ENCODE measurements at regions not wholly inside any gene's neighbourhood (a gene's known extent, or its start where the extent isn't known, plus 50 kb on each side); places are given as distances from the start of the nearest gene placed in this dataset.

DNA sequence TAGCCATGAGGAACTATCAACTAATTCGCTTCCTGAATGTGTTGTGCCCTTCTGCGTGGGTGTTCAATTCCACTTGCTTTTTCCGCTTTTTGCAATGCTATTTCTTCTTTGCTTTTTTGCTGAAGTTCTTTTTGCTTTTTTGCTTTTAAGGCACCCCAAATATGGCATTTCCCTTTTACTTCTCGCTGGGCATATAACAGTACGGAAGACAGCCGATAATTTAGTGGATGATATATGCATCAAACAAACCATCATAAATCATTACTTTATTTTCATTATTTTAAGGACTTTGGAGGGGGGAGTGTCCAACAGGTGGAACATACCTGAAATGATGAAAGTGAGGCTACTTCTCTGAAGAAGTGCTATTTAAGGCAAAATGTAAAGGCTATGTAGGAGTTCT, 277.0 kb upstream of the MTPN start:
- intact Hi-C loops (cut with DNase I; ENCODE audit: low total_unique reads) (no loop called here), in situ Hi-C loops (cut with MboI; ENCODE audit: low sequenced_read_pairs in 4 of 4) (no loop called here)
- Histone ChIP-seq H3K9me3 (no peaks in the 10 kb centered on the region), H3K4me1 (no peaks in the 10 kb centered on the region), H3K27me3 (no peaks in the 10 kb centered on the region), H3K4me3 (no peak overlapping the region), H3K27ac (no peak overlapping the region), H3K36me3 (no peaks in the 10 kb centered on the region)
- no peak for ATAC-seq
- TF ChIP-seq, protein P1, sequence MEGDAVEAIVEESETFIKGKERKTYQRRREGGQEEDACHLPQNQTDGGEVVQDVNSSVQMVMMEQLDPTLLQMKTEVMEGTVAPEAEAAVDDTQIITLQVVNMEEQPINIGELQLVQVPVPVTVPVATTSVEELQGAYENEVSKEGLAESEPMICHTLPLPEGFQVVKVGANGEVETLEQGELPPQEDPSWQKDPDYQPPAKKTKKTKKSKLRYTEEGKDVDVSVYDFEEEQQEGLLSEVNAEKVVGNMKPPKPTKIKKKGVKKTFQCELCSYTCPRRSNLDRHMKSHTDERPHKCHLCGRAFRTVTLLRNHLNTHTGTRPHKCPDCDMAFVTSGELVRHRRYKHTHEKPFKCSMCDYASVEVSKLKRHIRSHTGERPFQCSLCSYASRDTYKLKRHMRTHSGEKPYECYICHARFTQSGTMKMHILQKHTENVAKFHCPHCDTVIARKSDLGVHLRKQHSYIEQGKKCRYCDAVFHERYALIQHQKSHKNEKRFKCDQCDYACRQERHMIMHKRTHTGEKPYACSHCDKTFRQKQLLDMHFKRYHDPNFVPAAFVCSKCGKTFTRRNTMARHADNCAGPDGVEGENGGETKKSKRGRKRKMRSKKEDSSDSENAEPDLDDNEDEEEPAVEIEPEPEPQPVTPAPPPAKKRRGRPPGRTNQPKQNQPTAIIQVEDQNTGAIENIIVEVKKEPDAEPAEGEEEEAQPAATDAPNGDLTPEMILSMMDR (IDR thresholded peaks at IDR 0.05 in 4 of 5, conservative IDR thresholded peaks at IDR 0.05 in 1 of 5): no peak
- TF ChIP-seq POLR2A (IDR thresholded peaks at IDR 0.05): no peak
- no peak for DNase-seq

DNA sequence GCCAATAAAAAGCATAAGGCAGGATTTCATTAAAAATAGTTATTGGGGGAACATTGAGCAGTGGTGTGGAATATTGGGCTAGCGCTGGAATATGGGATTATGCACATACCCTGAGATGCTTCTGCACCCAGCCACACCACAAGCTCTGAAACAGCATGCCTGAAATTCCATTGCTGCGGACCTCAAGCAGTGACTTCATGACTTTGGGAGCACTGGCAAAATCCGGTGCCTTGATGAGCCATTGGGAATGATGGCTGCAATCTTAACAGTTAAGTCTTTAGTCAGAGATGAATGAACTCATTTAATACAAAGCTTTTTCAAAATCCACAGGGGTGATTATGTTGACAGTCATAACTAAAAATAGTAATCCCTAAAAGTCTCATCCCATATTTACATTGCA, 274.7 kb upstream of the MTPN start:
- no peaks in the 10 kb centered on the region for H3K9me3 ChIP-seq
- DNase-seq (no peak), ATAC-seq (no peak)
- no peak overlapping the region for H3K4me3 ChIP-seq
- H3K4me1 ChIP-seq: no peaks in the 10 kb centered on the region
- no peaks in the 10 kb centered on the region for H3K36me3 ChIP-seq
- in situ Hi-C loops (cut with MboI; ENCODE audit: low sequenced_read_pairs in 4 of 4) (no loop called here), intact Hi-C loops (cut with DNase I; ENCODE audit: low total_unique reads) (no loop called here)
- TF ChIP-seq, protein P1 (IDR thresholded peaks at IDR 0.05 in 4 of 5, conservative IDR thresholded peaks at IDR 0.05 in 1 of 5): no peak
- no peak for TF ChIP-seq POLR2A (IDR thresholded peaks at IDR 0.05)
- H3K27ac ChIP-seq: no peak overlapping the region
- H3K27me3 ChIP-seq: no peaks in the 10 kb centered on the region

DNA sequence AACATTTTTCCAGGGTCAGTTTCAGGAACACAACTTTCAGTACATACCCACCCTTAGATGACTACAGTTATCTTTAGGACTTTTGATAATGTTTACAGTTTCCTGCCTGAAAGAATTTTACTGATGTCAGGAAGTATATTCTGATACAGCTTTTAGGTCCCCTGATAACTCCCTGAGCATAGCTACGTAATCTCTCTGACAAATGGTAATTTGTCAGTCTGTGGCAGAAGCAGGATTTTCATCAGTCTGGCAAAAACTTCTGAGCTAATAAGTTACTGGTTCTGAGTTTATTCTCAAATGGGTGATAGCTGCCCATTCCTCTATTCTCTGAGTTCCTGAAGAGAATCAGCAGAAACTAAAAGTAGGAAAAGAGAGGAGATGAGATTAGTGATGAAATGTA, 270.1 kb upstream of the MTPN start:
- ATAC-seq: no peak
- in situ Hi-C loops (cut with MboI; ENCODE audit: low sequenced_read_pairs in 4 of 4): no loop called here

DNA sequence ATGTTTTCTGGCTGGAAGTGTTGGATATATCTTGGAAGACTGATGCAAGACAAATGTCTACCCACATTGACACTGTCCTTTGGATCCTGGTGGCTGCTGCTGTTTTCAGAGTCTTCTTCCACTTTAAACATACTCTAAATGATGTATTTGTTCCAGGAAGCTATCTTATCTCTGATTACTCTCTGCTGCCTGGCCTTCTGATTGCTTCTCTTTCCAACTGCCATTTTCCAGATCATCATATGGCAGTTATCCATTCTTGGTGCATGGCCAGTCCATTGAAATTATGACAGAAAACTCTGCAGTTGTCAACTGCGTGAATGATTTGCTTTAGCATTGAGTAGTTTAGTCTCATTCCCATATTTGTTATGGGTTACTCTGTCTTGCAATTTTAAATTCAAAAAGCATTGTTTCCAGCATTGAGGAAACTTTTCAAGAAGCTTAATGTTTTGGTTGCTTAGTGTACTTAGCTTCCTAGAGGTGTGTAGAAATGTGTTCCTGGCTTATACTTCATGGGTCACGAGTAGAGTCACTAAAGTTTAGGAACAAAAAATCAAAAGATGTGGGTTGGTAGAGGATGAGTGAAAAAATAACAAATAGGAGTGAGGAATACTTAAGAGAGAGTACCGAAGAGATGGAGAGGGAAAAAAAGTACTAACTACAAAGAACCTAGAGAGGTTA, 268.3 kb upstream of the MTPN start:
- no peak for ATAC-seq
- H3K4me3 ChIP-seq: no peak overlapping the region
- no peak overlapping the region for H3K27ac ChIP-seq
- in situ Hi-C loops (cut with MboI; ENCODE audit: low sequenced_read_pairs in 4 of 4): no loop called here
- TF ChIP-seq, protein P1 (IDR thresholded peaks at IDR 0.05 in 4 of 5, conservative IDR thresholded peaks at IDR 0.05 in 1 of 5): no peak
- no peak for TF ChIP-seq POLR2A (IDR thresholded peaks at IDR 0.05)
- no peaks in the 10 kb centered on the region for H3K36me3 ChIP-seq
- no peaks in the 10 kb centered on the region for H3K9me3 ChIP-seq
- intact Hi-C loops (cut with DNase I; ENCODE audit: low total_unique reads): no loop called here
- H3K4me1 ChIP-seq: no peaks in the 10 kb centered on the region
- no peaks in the 10 kb centered on the region for H3K27me3 ChIP-seq
- DNase-seq: no peak

More for the DNA sequence above, 270.1 kb upstream of the MTPN start:
- no peak overlapping the region for H3K27ac ChIP-seq
- no peaks in the 10 kb centered on the region for H3K36me3 ChIP-seq
- no peak for TF ChIP-seq POLR2A (IDR thresholded peaks at IDR 0.05)
- TF ChIP-seq, protein P1 (IDR thresholded peaks at IDR 0.05 in 4 of 5, conservative IDR thresholded peaks at IDR 0.05 in 1 of 5): no peak
- H3K4me1 ChIP-seq: no peaks in the 10 kb centered on the region
- H3K4me3 ChIP-seq: no peak overlapping the region
- H3K9me3 ChIP-seq: no peaks in the 10 kb centered on the region
- H3K27me3 ChIP-seq: no peaks in the 10 kb centered on the region
- intact Hi-C loops (cut with DNase I; ENCODE audit: low total_unique reads): no loop called here
- DNase-seq: no peak

DNA sequence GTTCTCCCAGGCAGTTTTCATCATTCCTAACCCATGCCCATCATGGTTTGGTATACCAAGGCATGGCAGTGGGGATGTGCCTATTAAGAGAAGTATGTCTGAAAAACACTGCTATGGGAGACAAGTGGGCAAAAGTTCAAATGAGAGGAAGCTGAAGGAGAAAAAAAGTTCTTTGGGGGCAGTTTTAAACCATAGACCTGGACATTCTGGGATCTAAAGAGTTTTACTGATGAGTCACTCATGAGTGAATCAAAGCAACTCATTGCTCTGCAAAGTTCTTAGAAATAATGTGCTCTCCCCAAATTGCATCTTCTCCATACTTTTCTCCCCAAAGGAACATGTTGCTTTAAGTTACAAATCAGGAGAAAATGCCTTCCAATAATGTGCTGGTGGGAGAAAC, 256.9 kb upstream of the MTPN start:
- no peaks in the 10 kb centered on the region for H3K27me3 ChIP-seq
- no peaks in the 10 kb centered on the region for H3K36me3 ChIP-seq
- TF ChIP-seq, protein P1 (IDR thresholded peaks at IDR 0.05 in 4 of 5, conservative IDR thresholded peaks at IDR 0.05 in 1 of 5): no peak
- TF ChIP-seq POLR2A (IDR thresholded peaks at IDR 0.05): no peak
- H3K27ac ChIP-seq: no peak overlapping the region
- H3K4me1 ChIP-seq: no peaks in the 10 kb centered on the region
- ATAC-seq (no peak), DNase-seq (no peak)
- in situ Hi-C loops (cut with MboI; ENCODE audit: low sequenced_read_pairs in 4 of 4): no loop called here
- H3K9me3 ChIP-seq: no peaks in the 10 kb centered on the region
- intact Hi-C loops (cut with DNase I; ENCODE audit: low total_unique reads): no loop called here
- H3K4me3 ChIP-seq: no peak overlapping the region

Measured in gastrocnemius medialis (tissue), 4 donors.